HG03521 (cell line): ENCODE measurements at regions not wholly inside any gene's neighbourhood (a gene's known extent, or its start where the extent isn't known, plus 50 kb on each side); places are given as distances from the start of the nearest gene placed in this dataset.
"Not testable (repeated sequence)": the region's sequence is repeated elsewhere in the genome, so short reads cannot be mapped to it uniquely, and the experiment has no call there.

ENCODE experiments used
- ATAC-seq: cut with Tn5 transposase; IDR thresholded peaks from one replicate; pipeline ENCODE4 v1.9.1; 2021; ENCODE audit warnings: mild to moderate bottlenecking, moderate library complexity; ENCODE audit not compliant: unreplicated experiment

DNA sequence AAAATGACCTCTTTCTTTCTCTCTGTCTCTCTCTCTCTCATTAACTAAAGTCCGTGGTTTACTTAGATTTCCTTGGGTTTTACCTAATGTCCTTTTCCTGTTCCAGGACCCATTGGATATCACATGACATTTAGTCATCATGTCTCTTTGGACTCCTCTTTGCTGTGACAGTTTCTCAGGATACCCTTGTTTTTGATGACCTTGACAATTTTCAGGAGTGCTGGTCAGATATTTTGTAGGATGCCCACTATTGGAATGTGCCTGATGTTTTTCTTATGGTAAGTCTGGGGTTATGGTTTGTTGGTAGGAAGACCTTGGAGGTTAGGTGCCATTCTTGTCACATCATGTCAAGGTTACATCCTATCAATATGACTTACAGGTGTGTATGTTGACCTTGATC is 199.2 kb upstream of the HTR1E start:
- ATAC-seq = no peak

DNA sequence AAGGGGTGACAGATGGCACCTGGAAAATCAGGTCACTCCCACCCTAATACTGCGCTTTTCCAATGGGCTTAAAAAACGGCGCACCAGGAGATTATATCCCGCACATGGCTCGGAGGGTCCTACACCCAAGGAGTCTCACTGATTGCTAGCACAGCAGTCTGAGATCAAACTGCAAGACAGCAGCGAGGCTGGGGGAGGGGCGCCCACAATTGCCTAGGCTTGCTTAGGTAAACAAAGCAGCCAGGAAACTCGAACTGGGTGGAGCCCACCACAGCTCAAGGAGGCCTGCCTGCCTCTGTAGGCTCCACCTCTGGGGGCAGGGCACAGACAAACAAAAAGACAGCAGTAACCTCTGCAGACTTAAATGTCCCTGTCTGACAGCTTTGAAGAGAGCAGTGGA is 205.7 kb upstream of the HTR1E start:
- not testable (repeated sequence) for ATAC-seq

DNA sequence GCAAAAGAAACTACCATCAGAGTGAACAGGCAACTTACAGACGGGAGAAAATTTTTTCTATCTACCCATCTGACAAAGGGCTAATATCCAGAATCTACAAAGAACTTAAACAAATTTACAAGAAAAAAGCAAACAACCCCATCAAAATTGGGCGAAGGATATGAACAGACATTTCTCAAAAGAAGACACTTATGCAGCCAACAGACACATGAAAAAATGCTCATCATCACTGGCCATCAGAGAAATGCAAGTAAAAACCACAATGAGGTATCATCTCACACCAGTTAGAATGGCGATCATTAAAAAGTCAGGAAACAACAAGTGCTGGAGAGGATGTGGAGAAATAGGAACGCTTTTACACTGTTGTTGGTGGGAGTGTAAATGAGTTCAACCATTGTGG is 206.6 kb upstream of the HTR1E start:
- not testable (repeated sequence) for ATAC-seq

- ATAC-seq = no peak
Observed at GRCh38 chr6:86730216-86730615, 207.1 kb upstream of the HTR1E start.

DNA sequence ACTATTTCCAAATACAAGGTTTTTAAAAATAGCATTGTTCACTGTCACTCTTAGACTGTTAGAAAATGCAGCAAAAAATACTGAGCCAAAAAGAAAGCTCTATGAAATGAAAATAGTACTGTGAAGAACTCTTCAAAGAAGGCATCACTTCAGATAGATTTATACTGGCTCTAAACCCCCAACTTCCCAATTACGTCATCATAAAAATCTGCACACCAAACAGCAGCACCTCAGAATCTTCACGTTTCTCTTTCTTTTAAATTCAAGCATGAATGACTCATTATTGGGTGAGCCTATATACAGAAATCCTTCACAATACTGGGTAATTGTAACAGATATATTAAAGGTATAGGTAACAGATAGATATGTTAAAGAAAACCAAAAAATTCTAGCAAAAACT is 208.4 kb upstream of the HTR1E start:
- ATAC-seq = no peak

DNA sequence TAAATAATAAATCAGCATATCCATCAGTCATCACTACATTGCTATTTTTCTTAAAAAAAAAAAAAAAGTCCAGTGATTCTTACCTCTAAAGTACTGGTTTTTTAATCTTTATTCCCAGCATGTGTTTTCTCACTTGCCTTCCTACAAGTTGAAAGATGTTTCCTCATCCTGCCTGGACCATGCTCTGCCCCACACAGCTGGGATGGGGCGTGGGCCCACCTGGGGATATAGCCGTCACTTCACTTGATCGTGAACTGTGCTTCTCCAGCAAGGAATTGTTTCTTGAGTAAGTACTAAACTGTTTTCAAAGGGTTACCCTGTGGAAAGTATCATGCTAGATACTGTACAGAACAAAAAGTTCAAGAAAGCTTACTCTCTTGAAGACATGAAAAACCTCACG is 212.6 kb upstream of the HTR1E start:
- no peak for ATAC-seq

GRCh38 chr6:86723729-86724128 is 213.6 kb upstream of the HTR1E start:
- ATAC-seq = no peak

- no peak for ATAC-seq
Observed at GRCh38 chr6:86723151-86723550, 214.2 kb upstream of the HTR1E start.

DNA sequence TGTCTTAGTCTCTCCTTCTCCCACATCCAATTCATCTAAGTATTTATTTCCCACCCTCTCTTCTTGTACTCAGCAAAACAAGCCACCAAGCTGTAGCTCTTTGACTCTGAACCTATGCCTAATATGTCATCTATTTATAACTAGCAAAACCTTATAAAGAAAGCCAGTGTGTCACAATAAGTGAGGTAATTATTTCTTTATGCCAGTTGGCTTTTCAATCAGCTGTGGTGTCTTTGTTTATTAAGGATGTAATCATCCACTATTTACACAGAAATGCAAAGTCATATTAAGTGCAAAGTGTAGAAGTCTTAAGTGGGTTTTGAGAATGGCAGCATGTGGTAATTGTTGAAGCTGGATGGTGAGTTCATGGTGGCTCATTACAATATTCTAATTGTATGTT is 215.2 kb upstream of the HTR1E start:
- no peak for ATAC-seq

DNA sequence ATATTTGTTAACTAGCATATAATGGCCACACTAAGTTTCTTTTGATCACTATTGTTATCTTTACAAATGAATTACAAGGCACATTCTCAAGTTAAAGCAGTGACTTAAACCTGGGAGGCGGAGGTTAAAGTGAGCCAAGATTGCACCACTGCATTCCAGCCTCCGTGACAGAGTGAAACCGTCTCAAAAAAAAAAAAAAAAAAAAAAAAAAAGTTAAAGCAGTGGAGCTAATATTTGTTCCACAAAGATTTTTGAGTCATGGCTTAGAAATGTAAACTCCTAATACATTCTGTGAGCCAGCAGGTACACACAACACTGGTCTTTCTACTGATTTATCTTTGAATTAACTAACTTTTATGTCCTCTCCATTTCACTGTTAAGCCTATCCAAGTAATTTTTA is 221.7 kb upstream of the HTR1E start:
- ATAC-seq = no peak

DNA sequence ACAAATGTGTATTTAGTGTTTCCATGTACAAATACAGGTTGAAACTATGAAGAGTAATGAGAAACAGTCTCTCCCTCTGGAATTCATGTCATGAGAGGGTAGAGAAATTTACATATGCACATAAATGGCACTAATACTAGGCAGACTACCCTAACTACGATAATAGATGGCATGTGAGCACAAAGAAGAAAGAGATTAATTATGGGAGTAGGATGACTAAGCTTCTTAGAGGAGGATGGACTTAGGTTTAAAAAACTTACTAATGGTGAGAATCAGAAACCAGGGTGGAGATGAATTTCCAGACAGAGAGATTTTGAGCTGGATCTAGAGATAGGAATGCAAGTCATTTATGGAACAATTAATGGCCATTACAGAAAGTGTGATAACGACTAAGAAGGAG is 225.3 kb upstream of the HTR1E start:
- no peak for ATAC-seq

- ATAC-seq = no peak
Observed at GRCh38 chr6:86707545-86708120, 229.7 kb upstream of the HTR1E start.

DNA sequence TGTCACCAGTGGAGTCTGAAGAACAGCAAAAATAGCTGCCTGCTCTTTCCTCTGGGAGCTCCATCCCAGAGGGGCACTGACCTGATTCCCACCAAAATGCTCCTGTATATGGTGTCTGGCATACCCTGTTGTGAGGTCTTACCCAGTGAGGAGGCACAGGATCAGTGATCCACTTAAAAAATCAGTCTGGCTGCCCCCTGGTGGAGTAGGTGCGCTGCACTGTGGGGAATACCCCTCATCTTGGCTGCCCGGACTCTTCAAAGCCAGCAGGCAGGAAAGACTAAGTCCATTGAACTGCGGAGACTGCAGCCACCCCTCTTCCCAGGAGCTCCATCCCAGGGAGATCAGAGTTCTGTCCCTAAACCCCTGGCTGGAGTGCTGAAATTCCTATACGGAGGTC is 230.9 kb upstream of the HTR1E start:
- ATAC-seq = no peak

DNA sequence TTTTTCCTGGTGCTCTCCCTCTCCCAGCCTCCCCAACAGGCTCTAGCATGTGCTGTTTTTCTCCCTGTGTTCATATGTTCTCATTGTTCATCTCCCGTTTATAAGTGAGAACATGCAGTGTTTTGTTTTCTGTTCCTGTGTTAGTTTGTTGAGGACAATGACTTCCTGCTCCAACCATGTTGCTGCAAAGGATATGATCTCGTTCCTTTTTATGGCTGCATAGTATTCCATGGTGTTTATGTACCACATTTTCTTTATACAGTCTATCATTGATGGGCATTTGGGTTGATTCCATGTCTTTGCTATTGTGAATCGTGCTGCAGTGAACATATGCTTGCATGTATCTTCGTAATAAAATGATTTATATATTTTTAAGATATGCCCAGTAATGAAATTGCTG is 236.1 kb upstream of the HTR1E start:
- not testable (repeated sequence) for ATAC-seq

DNA sequence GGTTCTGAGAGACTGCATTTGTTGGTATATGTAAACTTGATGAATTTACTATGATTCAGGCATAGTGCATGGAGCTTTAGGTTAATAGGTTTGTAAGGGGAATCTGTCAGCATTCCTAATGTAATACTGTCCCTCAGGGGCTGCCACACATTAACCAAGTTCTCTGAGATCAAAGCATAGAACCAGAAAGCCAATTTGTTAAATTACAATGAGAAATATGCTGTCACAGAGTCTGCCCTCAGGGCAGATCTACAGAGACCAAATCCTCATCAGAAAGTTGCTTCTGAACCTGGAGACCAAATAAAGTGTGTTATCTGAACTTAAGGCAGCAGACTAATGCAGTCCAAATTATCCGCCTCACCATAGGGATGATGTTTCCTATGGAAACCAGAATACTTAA is 250.8 kb upstream of the HTR1E start:
- no peak for ATAC-seq

DNA sequence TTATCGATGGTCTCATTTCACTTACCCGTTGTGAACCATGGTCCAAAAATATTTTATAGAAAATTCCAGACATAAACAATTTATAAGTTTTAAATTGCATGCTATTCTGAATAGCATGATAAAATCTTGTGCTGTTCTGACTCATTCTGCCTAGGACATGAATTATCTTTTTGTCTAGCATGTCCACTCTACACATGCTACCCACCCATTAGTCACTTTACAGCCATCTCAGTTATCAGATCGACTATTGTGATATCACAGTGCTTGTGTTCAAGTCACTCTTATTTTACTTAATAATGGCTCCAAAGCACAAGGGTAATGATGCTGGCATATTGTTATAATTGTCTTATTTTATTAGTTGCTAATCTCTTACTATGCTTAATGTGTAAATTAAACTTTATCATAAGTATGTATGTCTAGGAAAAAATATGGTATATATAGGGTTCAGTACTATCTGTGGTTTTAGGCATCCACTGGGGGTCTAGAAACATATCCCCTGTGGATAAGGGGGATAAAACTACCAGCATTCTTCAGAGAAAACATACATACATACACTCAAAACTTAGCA is 252.0 kb upstream of the HTR1E start:
- no peak for ATAC-seq

DNA sequence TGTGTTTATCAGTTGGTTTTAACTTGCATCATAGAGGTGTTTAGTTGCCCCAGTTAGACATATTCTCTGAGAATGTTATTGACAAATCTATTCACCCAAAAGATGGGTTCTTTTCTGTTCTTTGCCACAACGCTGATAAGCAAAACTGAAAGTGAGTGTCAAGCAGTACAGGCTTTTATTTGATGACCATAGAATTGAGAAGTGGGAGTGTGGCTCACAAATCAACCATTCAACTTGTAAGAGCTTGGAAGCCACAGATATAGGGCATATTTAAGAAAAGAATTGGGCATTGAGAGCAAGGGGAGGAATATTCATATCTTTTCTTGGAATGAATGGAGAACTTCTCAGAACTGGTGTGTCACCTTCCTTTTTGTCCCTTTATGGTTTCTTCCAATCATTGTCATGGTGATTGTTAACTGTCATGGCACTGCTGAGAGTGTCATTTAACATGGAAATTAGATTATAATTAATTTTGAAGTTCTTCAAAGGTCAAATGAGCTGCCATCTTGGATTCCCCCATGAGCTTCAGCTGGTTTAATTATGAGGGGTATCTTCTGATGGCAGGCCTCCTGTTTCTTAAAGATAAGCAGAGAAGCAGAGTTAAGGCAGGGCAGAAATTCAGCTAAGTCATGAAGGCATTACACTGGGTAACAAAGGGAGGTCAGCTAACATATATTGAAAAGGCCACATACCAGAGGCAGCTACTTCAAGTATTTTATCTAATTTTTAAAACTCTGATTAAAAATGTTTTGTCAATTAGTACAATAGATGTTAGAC is 254.0 kb upstream of the HTR1E start:
- no peak for ATAC-seq

GRCh38 chr6:86682297-86682696 is 255.0 kb upstream of the HTR1E start:
- ATAC-seq = no peak

GRCh38 chr6:86681140-86681539 is 256.2 kb upstream of the HTR1E start:
- ATAC-seq = not testable (repeated sequence)

DNA sequence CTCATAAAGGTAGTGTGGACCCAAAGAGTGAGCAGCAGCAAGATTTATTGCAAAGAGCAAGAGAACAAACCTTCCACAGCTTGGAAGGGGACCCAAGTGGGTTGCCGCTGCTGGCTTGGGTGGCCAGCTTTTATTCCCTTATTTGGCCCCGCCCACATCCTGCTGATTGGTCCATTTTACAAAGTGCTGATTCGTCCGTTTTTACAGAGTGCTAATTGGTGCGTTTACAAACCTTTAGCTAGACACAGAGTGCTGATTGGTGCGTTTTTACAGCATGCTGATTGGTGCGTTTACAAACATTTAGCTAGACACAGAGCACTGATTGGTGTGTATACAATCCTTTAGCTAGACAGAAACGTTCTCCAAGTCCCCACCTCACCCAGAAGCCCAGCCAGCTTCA is 265.2 kb upstream of the HTR1E start:
- not testable (repeated sequence) for ATAC-seq

DNA sequence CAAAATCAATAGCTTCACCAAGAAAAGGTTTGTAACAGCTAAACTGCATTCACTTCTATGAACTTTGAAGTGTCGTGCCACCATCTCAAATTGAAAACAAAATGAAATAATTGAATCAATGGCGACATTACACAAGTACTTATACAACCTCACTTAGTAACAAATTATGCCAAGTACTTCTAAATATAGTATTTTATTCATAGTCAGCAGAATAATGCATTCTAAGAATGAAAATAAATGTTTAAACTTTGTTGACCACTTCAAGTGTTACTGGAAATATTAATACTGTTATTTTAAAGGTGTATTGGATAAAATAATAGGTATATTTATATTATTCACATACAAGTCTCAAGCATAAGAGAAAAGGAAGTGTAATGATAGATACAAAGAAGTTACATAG is 280.1 kb upstream of the HTR1E start:
- ATAC-seq = no peak

GRCh38 chr6:86629123-86629522 is 308.2 kb upstream of the HTR1E start:
- no peak for ATAC-seq

DNA sequence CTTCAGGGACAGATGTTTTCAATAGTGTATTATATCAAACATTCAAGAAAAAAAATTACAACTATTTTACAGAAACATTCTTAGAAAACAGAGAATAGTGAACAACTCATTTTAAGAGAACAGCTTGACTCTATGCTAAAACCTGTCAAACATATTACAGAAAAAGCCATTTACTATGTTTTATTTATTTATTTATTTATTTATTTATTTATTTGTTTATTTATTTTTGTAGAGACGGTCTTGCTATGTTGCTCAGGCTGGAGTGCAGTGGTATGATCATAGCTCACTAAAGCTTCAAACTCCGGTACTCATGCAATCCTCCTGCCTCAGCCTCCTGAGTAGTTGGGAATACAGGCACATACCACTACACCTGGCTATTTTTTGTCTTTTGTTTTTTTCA is 317.9 kb upstream of the HTR1E start:
- no peak for ATAC-seq
